SK-N-SH (cell line): ENCODE measurements at regions not wholly inside any gene's neighbourhood (a gene's known extent, or its start where the extent isn't known, plus 50 kb on each side); places are given as distances from the start of the nearest gene placed in this dataset.

Source experiments
- CTCF ChIA-PET: fragments of 300-600, 350-600 bp; formaldehyde crosslinking; extraction: SDS; loops from one replicate; lab custom pipeline; 2021; lab: Yijun Ruan, JAX
- POLR2A ChIA-PET: fragments of 350-600 bp; sonication (Branson Sonifier 250); formaldehyde crosslinking; extraction: SDS; loops from one replicate; lab custom pipeline; 2020; ENCODE audit warnings: antibody characterized with exemption, inconsistent platforms; lab: Yijun Ruan, JAX
- DNase-seq: peaks from one replicate; pipeline ENCODE4 v3.0.0; 2012
- H2AFZ ChIP-seq: fragments of 200-600 bp; sonication (generic); 2 replicates; pipeline ENCODE4 v1.8.1; 2016; ENCODE audit warnings: antibody characterized with exemption, mild to moderate bottlenecking, low read depth
- H3F3A ChIP-seq: fragments of 200-600 bp; sonication (generic); replicated peaks from 2 replicates; pipeline ENCODE3; 2016; ENCODE audit warnings: antibody characterized with exemption, mild to moderate bottlenecking; ENCODE audit not compliant: insufficient read depth
- H3K27ac ChIP-seq, 2 experiments: fragments of 200-500 bp in 1 of 2; fragments of 200-600 bp in 1 of 2; sonication (Bioruptor generic) in 1 of 2; sonication (generic), shearing (Covaris generic) in 1 of 2; 2 replicates each; pipeline versions ENCODE4 v1.5.1 to v1.6.1; 2014 to 2016; ENCODE audit warnings: low read depth in 2 of 2, inconsistent platforms in 1 of 2, low read length in 1 of 2, mild to moderate bottlenecking in 1 of 2, mixed read lengths in 1 of 2
- H3K27me3 ChIP-seq: fragments of 200-600 bp; sonication (generic), shearing (Covaris generic); 2 replicates; pipeline ENCODE4 v1.6.1; 2016; ENCODE audit warnings: mixed run types; ENCODE audit not compliant: insufficient read depth
- H3K36me3 ChIP-seq, 2 experiments: fragments of 200-500 bp in 1 of 2; fragments of 200-600 bp in 1 of 2; sonication (Bioruptor generic) in 1 of 2; sonication (generic) in 1 of 2; replicated peaks in 1 of 2; 2 replicates each; pipeline versions ENCODE3 to v1.5.1; 2014 to 2016; ENCODE audit warnings: low read length in 1 of 2, mild to moderate bottlenecking in 1 of 2; ENCODE audit not compliant: insufficient read depth in 2 of 2, control insufficient read depth in 1 of 2
- H3K4me1 ChIP-seq, 2 experiments: fragments of 200-500 bp in 1 of 2; fragments of 200-600 bp in 1 of 2; sonication (Bioruptor generic) in 1 of 2; sonication (generic), shearing (Covaris generic) in 1 of 2; 2 replicates each; pipeline versions ENCODE4 v1.5.1 to v1.6.1; 2014 to 2016; ENCODE audit warnings: low read depth in 1 of 2, low read length in 1 of 2, mixed run types in 1 of 2; ENCODE audit not compliant: insufficient read depth in 2 of 2, control insufficient read depth in 1 of 2
- H3K4me2 ChIP-seq: fragments of 200-600 bp; sonication (generic), shearing (Covaris generic); 2 replicates; pipeline ENCODE4 v1.6.1; 2017; ENCODE audit warnings: mixed run types
- H3K4me3 ChIP-seq, 2 experiments: fragments of 200-500 bp in 1 of 2; fragments of 200-600 bp in 1 of 2; sonication (Bioruptor generic) in 1 of 2; sonication (generic), shearing (Covaris generic) in 1 of 2; 2 replicates each; pipeline versions ENCODE4 v1.5.1 to v1.8.1; 2014 to 2016; ENCODE audit warnings: low read depth in 2 of 2, inconsistent platforms in 1 of 2, low read length in 1 of 2, mild to moderate bottlenecking in 1 of 2, mixed read lengths in 1 of 2, moderate library complexity in 1 of 2
- H3K79me2 ChIP-seq: fragments of 200-600 bp; sonication (generic); 2 replicates; pipeline ENCODE4 v1.8.1; 2017; ENCODE audit warnings: mild to moderate bottlenecking; ENCODE audit not compliant: insufficient read depth
- H3K9ac ChIP-seq: fragments of 200-600 bp; sonication (generic); 2 replicates; pipeline ENCODE4 v1.6.1; 2017; ENCODE audit warnings: mixed run types
- H3K9me2 ChIP-seq: fragments of 200-600 bp; sonication (generic); 2 replicates; pipeline ENCODE4 v1.6.1; 2017; ENCODE audit warnings: mixed run types
- H3K9me3 ChIP-seq: fragments of 200-600 bp; sonication (generic); 2 replicates; pipeline ENCODE4 v1.6.1; 2017; ENCODE audit warnings: mixed run types, mild to moderate bottlenecking, moderate library complexity
- H4K20me1 ChIP-seq: fragments of 200-600 bp; sonication (generic); 2 replicates; pipeline ENCODE4 v1.6.1; 2017; ENCODE audit warnings: mild to moderate bottlenecking, mixed run types; ENCODE audit not compliant: insufficient read depth
- ELF1 ChIP-seq: IDR thresholded peaks from 2 replicates; pipeline ENCODE4 v1.4.0; 2012
- FOSL2 ChIP-seq: IDR thresholded peaks from 2 replicates; pipeline ENCODE4 v1.4.0; 2012; ENCODE audit warnings: low read depth, mild to moderate bottlenecking, moderate library complexity, borderline replicate concordance
- FOXJ3 ChIP-seq: sonication (generic); formaldehyde crosslinking; IDR thresholded peaks from 2 replicates; pipeline ENCODE4 v1.5.1; 2020; ENCODE audit warnings: mild to moderate bottlenecking, missing genetic modification reagents
- FOXM1 ChIP-seq: IDR thresholded peaks from 2 replicates; pipeline ENCODE4 v1.4.0; 2012; ENCODE audit warnings: low read depth, mild to moderate bottlenecking
- GABPA ChIP-seq: IDR thresholded peaks from 2 replicates; pipeline ENCODE4 v1.4.0; 2012; ENCODE audit warnings: low read depth, mild to moderate bottlenecking
- GATA2 ChIP-seq: sonication (generic); formaldehyde crosslinking; IDR thresholded peaks from 2 replicates; pipeline ENCODE4 v1.5.0; 2020; ENCODE audit warnings: mild to moderate bottlenecking, missing genetic modification reagents
- JUND ChIP-seq: IDR thresholded peaks from 2 replicates; pipeline ENCODE4 v1.4.0; 2012
- NFIC ChIP-seq: IDR thresholded peaks from 2 replicates; pipeline ENCODE4 v1.4.0; 2012; ENCODE audit warnings: borderline replicate concordance
- NRF1 ChIP-seq: IDR thresholded peaks from 2 replicates; pipeline ENCODE4 v1.6.1; 2012; ENCODE audit warnings: low read depth, mild to moderate bottlenecking, low read length
- POLR2AphosphoS5 ChIP-seq: IDR thresholded peaks from 2 replicates; pipeline ENCODE4 v1.6.1; 2012; ENCODE audit warnings: low read depth, low read length
- RFX5 ChIP-seq: IDR thresholded peaks from 2 replicates; pipeline ENCODE4 v1.6.1; 2012; ENCODE audit warnings: mild to moderate bottlenecking, improper control_type of control experiment, low read length
- RXRA ChIP-seq: IDR thresholded peaks from 2 replicates; pipeline ENCODE4 v1.4.0; 2012; ENCODE audit warnings: low read depth, mild to moderate bottlenecking, borderline replicate concordance
- TAF1 ChIP-seq: IDR thresholded peaks from 2 replicates; pipeline ENCODE4 v1.6.1; 2012; ENCODE audit warnings: low read depth, mild to moderate bottlenecking, low read length, moderate library complexity, borderline replicate concordance
- YY1 ChIP-seq: IDR thresholded peaks from 2 replicates; pipeline ENCODE4 v1.4.0; 2012; ENCODE audit warnings: low read depth, mild to moderate bottlenecking
- WGBS: methylation state at CpG from one replicate; pipeline ENCODE4 v1.1.6; 2017; ENCODE audit warnings: low lambda C conversion rate; 5-methylcytosine and 5-hydroxymethylcytosine counted together
- TF ChIP-seq, protein P1 (sequence below): IDR thresholded peaks from 2 replicates; pipeline ENCODE4 v1.4.0; 2012; ENCODE audit warnings: low read depth, borderline replicate concordance
- TF ChIP-seq, protein P2 (sequence below): fragments of 200-600 bp; sonication (generic); IDR thresholded peaks from 2 replicates; pipeline ENCODE4 v1.6.1; 2017; ENCODE audit warnings: antibody characterized with exemption, mild to moderate bottlenecking, moderate library complexity

GRCh38 chr4:132956962-132957361 is 192.1 kb upstream of the PCDH10 start:
- WGBS, result 29% methylated on average over 2 of the region's 2 CpGs
- no peak overlapping the region for H3K4me2 ChIP-seq
- H4K20me1 ChIP-seq, result no peaks in the 10 kb centered on the region
- ChIA-PET CTCF (no interaction called here), POLR2A (no interaction called here)
- no peaks in the 10 kb centered on the region for H3K36me3 ChIP-seq
- H3K9me3 ChIP-seq, result no peaks in the 10 kb centered on the region
- no peak overlapping the region for H3K27ac ChIP-seq
- no peaks in the 10 kb centered on the region for H3K27me3 ChIP-seq
- no peak overlapping the region for H3K4me3 ChIP-seq
- H3K4me1 ChIP-seq, result no peaks in the 10 kb centered on the region
- no peak overlapping the region for H3K9ac ChIP-seq
- no peaks in the 10 kb centered on the region for H3K9me2 ChIP-seq
- TF ChIP-seq NRF1, result no peak
- TF ChIP-seq RFX5, result no peak
- TF ChIP-seq TAF1, result no peak
- no peak for TF ChIP-seq FOXM1
- TF ChIP-seq YY1, result no peak
- TF ChIP-seq GATA2 (CRISPR knock-in tag), result no peak
- TF ChIP-seq GABPA, result no peak
- TF ChIP-seq, protein P1, sequence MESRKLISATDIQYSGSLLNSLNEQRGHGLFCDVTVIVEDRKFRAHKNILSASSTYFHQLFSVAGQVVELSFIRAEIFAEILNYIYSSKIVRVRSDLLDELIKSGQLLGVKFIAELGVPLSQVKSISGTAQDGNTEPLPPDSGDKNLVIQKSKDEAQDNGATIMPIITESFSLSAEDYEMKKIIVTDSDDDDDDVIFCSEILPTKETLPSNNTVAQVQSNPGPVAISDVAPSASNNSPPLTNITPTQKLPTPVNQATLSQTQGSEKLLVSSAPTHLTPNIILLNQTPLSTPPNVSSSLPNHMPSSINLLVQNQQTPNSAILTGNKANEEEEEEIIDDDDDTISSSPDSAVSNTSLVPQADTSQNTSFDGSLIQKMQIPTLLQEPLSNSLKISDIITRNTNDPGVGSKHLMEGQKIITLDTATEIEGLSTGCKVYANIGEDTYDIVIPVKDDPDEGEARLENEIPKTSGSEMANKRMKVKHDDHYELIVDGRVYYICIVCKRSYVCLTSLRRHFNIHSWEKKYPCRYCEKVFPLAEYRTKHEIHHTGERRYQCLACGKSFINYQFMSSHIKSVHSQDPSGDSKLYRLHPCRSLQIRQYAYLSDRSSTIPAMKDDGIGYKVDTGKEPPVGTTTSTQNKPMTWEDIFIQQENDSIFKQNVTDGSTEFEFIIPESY, result no peak
- TF ChIP-seq JUND, result no peak
- TF ChIP-seq, protein P2, sequence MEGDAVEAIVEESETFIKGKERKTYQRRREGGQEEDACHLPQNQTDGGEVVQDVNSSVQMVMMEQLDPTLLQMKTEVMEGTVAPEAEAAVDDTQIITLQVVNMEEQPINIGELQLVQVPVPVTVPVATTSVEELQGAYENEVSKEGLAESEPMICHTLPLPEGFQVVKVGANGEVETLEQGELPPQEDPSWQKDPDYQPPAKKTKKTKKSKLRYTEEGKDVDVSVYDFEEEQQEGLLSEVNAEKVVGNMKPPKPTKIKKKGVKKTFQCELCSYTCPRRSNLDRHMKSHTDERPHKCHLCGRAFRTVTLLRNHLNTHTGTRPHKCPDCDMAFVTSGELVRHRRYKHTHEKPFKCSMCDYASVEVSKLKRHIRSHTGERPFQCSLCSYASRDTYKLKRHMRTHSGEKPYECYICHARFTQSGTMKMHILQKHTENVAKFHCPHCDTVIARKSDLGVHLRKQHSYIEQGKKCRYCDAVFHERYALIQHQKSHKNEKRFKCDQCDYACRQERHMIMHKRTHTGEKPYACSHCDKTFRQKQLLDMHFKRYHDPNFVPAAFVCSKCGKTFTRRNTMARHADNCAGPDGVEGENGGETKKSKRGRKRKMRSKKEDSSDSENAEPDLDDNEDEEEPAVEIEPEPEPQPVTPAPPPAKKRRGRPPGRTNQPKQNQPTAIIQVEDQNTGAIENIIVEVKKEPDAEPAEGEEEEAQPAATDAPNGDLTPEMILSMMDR, result no peak
- no peak for TF ChIP-seq POLR2AphosphoS5
- no peak for TF ChIP-seq NFIC
- TF ChIP-seq RXRA, result no peak
- no peak for TF ChIP-seq FOSL2
- no peak for TF ChIP-seq FOXJ3 (CRISPR knock-in tag)
- TF ChIP-seq ELF1, result no peak
- TF ChIP-seq, all 33 proteins: peak for 0
- no peak for DNase-seq
- no peak overlapping the region for H2AFZ ChIP-seq
- H3F3A ChIP-seq, result no peaks in the 10 kb centered on the region
- H3K79me2 ChIP-seq, result no peaks in the 10 kb centered on the region
